GM18868 (cell line): ENCODE measurements at regions not wholly inside any gene's neighbourhood (a gene's known extent, or its start where the extent isn't known, plus 50 kb on each side); places are given as distances from the start of the nearest gene placed in this dataset.

Experiments
- ATAC-seq: cut with Tn5 transposase; IDR thresholded peaks from one replicate; pipeline ENCODE4 v1.9.1; 2021; ENCODE audit warnings: mild to moderate bottlenecking, moderate library complexity; ENCODE audit not compliant: unreplicated experiment

GRCh38 chr15:94887391-94887790, 656.0 kb downstream of the MCTP2 start:
- no peak for ATAC-seq

GRCh38 chr15:94889153-94889552, 657.8 kb downstream of the MCTP2 start:
- no peak for ATAC-seq

- no peak for ATAC-seq
Observed at GRCh38 chr15:94893091-94893490, 661.7 kb downstream of the MCTP2 start.

- no peak for ATAC-seq
Observed at GRCh38 chr15:94894056-94894455, 662.7 kb downstream of the MCTP2 start.

DNA sequence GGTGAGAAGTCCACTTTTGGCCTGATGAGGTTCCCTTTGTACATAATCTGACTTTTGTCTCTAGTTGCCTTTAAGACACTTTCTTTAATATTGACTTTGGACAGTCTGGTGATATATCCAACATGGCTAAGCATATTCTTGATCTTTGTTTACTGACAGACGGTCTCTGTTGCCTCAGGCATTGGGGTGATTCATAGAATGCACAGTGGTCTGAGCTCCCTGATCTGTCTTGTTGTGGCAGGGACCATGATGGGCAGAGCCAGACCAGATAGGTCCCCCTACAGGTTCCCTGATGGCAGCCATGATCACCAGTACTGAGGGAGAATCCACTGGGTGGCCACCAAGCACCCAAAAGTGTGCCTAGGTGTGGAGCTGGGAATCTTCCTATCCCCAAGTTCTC, 678.1 kb downstream of the MCTP2 start:
- ATAC-seq = no peak

GRCh38 chr15:94910166-94910565, 678.8 kb downstream of the MCTP2 start:
- no peak for ATAC-seq

- ATAC-seq = no peak
Observed at GRCh38 chr15:94912760-94913159, 681.4 kb downstream of the MCTP2 start.

DNA sequence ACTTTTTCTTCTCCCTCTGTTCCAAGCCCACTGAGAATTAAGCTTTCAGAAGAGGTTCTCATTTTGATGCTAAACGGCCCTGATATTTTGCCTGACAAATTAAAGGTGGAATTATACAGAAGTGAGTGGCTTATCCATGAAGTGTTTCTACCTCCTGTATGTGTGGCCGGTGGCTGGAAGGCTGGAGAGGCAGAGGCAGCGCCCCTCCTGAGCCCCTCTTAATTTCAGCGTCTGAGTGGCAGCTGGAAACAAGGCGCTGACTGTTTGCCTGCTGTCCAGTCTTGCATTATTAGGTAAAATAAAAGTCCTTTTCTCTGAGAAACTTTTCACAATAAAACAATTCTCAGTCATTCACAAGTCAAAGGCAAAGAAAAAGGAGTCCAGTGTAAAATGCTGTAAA, 685.7 kb downstream of the MCTP2 start:
- no peak for ATAC-seq

DNA sequence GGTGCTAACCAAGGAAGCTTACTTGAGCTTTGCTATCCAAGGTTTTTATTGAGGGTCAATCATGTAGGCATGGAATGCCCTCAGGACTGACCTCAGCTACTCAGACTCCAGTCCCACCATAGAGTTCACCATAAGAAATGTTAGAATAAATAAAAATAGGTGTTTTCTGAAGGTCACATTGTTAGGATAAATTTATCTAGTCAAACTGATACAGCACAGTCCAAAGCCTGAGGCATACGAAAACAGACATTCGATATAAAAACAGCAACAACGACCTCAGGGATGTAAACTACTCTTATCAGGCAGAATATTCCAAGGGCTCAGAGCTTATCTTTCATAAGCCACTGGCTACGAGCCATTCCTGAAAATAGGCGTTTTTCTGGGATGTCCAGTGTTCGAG, 690.6 kb downstream of the MCTP2 start:
- ATAC-seq = no peak

DNA sequence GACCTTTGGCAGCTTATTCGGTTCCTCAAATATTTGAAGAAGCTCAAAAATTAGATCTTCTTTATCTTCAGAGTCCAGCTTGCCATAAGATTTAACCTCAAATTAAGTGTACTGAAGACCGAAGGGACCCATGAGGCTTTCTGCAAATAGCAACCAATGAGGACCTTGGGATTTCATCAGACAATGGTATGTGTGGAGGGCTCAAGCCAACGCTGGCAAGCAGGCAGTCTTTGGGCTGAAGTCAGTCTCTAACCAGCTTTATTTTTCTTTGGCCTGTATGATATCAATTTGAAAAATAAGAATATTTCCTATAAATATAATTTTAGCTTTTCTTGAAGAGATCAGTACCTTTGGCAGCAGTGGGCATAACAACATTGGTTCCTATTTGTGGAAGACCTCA, 692.7 kb downstream of the MCTP2 start:
- no peak for ATAC-seq

- no peak for ATAC-seq
Observed at GRCh38 chr15:94924971-94925598, 693.7 kb downstream of the MCTP2 start.

DNA sequence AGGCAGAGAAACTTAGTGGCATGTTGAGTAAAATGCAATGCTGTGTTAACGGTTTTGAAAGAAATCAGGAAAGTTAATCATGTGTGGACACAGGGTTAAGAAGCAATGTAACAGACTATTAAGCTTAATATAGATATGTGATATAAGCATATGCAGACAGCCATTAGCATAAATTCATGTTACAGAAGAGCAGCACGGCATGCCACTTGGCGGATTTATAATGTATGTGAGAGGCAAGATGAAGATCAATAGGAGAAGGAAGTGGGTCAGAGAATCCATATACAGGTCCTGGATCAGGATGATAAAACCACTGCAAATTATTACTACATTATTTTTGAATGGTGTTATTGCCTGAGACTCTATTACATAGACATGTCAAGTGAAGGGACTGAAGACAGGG, 694.3 kb downstream of the MCTP2 start:
- no peak for ATAC-seq

DNA sequence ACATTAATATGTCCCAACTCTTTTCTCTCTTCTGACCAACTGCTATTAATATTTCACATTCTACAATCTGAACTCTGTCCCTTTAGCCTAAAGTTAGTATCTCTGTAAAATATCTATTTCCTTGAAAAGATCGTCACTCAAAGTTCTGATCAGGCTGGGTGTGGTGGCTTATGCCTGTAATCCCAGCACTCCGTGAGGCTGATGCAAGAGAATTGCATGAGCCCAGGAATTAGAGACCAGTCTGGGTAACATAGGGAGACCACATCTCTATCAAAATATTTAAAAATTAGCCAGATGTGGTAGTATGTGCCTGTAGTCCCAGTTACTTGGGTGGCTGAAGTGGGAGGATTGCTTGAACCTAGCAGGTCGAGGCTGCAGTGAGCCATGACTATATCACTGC, 695.6 kb downstream of the MCTP2 start:
- no peak for ATAC-seq

DNA sequence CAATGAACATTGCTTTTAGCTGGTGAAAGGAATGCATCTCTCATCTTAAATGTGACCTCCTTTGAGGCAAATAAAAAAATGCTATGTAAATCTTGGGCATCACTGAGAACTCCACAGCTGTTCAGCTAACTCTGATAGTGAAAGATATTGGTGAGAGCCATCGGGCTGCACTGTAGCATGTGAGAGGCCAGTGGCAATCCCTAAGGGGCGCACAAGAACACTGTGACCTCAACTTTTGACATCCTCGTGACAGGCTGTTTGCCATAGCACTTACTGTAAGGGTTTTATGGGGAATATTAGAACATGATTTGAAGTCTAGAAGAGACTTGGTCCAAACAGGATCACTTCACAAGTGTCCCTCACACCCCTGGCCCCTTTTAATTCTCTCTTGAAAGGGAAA, 697.9 kb downstream of the MCTP2 start:
- ATAC-seq = no peak

DNA sequence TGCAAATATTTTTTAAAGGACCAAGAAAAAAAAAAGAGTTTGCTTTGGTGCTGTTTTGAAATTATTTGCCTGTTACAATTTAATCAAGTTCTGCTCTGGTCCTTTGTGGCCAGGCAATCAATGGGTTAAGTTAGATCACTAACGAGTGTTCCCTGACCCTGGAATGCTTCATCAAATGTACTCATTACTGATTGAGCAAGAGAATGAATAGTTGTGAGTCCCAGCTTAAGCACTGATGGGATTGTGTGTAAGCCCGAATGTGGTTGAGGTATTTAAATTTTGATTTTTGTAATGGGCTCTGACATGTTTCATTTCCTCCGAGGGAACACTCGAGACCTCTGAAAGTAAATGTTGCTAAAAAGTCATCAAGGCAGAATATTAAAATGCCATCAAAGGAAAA, 699.1 kb downstream of the MCTP2 start:
- no peak for ATAC-seq

DNA sequence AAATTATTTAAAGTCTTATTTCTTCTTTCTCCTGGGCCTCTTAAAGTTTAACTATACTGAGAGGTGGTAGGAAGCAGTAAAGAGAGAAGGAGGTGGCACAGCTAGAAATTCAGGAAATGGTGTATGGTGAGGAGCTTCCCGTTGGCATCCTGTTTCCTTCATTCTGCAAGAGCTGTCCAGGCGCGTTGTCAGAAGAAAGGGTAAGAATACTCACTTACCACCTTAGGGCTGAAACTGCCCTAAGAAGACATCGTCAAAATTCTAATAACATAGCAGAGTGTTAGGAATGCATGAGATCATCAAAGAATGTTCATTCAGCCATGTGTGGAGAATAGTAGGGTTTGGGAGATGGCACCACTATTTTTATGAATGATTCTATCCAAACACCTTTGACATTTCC, 699.6 kb downstream of the MCTP2 start:
- no peak for ATAC-seq

- ATAC-seq = no peak
Observed at GRCh38 chr15:94934440-94934839, 703.1 kb downstream of the MCTP2 start.

DNA sequence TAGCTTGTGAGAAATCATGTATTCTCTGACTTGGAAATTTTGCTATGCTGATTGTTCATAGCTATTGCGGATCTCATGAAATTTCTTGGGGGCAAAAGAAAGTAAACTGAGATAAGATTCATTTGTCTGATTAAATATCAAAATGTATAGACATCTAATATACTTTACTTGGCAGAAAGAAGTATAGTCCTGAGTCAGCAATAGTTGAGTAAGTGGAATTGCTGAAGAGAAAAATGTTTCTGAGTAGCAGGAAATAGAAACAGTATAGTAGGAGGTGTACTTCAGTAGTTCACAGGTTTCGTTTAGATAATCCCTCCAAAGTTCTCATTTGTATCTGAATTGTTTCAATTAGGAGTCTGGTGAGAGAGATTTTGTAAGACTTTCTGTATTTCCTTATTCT, 705.9 kb downstream of the MCTP2 start:
- no peak for ATAC-seq

GRCh38 chr15:94943888-94944287, 712.5 kb downstream of the MCTP2 start:
- no peak for ATAC-seq

GRCh38 chr15:94951538-94951937, 720.2 kb downstream of the MCTP2 start:
- ATAC-seq = no peak

- ATAC-seq = no peak
Observed at GRCh38 chr15:94963953-94964352, 732.6 kb downstream of the MCTP2 start.

DNA sequence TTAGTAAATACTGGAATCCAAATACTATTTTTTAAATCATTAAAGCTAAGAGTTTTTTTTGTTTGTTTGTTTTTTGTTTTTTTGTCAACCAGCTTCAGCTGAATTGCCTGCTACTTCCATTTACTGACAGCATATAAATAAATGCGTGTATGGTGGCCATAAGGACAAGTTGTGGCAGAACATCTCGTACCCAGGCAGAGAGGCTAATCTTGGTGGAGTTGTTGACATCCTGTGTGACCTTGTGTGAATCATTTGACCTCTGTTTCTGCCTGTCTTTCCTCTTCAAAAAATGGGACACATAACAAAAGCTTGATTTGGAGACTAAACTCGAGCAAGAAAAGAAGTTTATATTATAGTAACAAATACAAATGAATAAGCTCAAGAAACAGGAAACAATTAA, 734.2 kb downstream of the MCTP2 start:
- ATAC-seq = no peak

- no peak for ATAC-seq
Observed at GRCh38 chr15:94968133-94968532, 736.8 kb downstream of the MCTP2 start.

- no peak for ATAC-seq
Observed at GRCh38 chr15:94970096-94970495, 738.7 kb downstream of the MCTP2 start.
